ENCODE measurements at regions not wholly inside any gene's neighbourhood (a gene's known extent, or its start where the extent isn't known, plus 50 kb on each side); places are given as distances from the start of the nearest gene placed in this dataset.
A peak's percentile ranks its signal among the peaks of the same experiment; 100 is the strongest.

DNA sequence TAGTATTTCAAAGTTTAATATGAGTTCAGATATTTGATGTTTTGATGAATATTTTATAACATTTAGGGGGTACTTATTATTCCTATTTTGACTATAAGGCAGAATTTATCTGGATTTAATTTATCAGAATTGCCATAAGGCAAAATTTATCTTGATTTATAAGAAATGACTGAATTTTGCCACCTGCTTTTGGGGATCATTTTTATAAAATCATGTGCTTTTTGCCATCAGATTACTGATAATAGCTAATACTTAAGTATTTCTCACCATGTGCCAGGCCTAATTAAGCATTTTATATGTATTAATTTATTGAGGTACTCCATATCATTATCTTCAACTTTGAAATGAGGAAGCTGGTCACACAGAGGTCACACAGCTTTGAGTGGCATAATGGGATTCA is 423.7 kb downstream of the PRKD1 start:
- no peak overlapping the region for H3K4me3 ChIP-seq (replicated peaks; ENCODE audit: low read depth, low read length)
- DNase-seq (ENCODE audit: low read depth), result no peak
- TF ChIP-seq, protein P1, sequence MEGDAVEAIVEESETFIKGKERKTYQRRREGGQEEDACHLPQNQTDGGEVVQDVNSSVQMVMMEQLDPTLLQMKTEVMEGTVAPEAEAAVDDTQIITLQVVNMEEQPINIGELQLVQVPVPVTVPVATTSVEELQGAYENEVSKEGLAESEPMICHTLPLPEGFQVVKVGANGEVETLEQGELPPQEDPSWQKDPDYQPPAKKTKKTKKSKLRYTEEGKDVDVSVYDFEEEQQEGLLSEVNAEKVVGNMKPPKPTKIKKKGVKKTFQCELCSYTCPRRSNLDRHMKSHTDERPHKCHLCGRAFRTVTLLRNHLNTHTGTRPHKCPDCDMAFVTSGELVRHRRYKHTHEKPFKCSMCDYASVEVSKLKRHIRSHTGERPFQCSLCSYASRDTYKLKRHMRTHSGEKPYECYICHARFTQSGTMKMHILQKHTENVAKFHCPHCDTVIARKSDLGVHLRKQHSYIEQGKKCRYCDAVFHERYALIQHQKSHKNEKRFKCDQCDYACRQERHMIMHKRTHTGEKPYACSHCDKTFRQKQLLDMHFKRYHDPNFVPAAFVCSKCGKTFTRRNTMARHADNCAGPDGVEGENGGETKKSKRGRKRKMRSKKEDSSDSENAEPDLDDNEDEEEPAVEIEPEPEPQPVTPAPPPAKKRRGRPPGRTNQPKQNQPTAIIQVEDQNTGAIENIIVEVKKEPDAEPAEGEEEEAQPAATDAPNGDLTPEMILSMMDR (IDR thresholded peaks at IDR 0.05; ENCODE audit: low read length, missing control alignments), result no peak

DNA sequence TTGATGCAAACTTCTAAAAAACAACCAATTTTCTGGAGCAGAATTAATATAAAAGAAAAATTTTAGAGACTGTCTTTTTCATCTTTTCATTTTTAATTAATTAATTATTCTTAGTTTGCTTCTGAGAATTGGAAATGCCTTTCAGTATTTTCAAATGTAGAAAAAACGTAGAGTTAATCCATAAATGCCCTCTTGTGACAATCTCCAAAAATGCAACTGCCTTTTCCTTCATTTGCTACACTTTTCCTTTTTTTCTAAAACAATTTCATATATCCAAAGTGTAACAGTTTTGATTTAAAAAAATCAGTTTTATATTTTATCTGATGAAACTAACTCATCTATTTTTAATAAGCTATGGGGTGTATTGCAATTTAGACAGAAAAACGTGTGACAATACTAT is 409.3 kb downstream of the PRKD1 start:
- H3K4me3 ChIP-seq (replicated peaks; ENCODE audit: low read depth, low read length), result no peak overlapping the region
- TF ChIP-seq, protein P1 (IDR thresholded peaks at IDR 0.05; ENCODE audit: low read length, missing control alignments), result peak; percentile 49
- peak; percentile 44 for DNase-seq (ENCODE audit: low read depth)

DNA sequence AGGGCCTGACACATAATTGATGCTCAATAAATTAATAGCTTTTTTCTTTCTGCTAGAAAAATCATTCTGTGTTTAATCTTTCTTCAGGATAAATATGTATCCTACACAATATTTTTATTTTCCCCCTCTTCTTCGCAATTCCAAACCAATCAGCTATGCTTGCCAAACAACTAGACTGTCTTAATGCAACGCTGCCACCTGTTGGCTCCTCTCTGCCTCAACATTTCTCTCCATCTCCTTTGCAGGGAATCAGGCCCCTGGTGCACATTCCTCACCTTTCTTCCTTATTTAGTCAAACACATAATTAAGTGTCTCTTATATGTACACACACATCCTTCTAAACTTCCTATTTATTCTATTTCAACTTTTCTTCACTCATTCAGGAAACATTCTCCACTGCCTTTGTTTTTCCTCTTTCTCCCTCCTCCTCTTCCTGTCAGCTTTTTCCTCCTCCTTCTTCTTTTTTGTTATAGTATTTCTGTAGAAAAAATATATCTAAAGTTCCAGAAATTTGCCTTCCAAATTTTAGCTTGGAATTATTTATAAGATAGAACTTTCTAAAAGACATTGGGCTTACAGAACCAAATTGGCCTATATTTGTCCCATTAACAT is 406.0 kb downstream of the PRKD1 start:
- peak; percentile 36 for DNase-seq (ENCODE audit: low read depth)
- TF ChIP-seq, protein P1 (IDR thresholded peaks at IDR 0.05; ENCODE audit: low read length, missing control alignments), result peak; percentile 50

More for the DNA sequence above, 406.0 kb downstream of the PRKD1 start:
- H3K4me3 ChIP-seq (replicated peaks; ENCODE audit: low read depth, low read length), result no peak overlapping the region

Data from fibroblast of pulmonary artery (primary cell).